GM19351 (cell line): ENCODE measurements at regions not wholly inside any gene's neighbourhood (a gene's known extent, or its start where the extent isn't known, plus 50 kb on each side); places are given as distances from the start of the nearest gene placed in this dataset.

ENCODE experiments used
- ATAC-seq: cut with Tn5 transposase; IDR thresholded peaks from one replicate; pipeline ENCODE4 v1.9.1; 2021; ENCODE audit warnings: mild to moderate bottlenecking, moderate library complexity; ENCODE audit not compliant: unreplicated experiment

DNA sequence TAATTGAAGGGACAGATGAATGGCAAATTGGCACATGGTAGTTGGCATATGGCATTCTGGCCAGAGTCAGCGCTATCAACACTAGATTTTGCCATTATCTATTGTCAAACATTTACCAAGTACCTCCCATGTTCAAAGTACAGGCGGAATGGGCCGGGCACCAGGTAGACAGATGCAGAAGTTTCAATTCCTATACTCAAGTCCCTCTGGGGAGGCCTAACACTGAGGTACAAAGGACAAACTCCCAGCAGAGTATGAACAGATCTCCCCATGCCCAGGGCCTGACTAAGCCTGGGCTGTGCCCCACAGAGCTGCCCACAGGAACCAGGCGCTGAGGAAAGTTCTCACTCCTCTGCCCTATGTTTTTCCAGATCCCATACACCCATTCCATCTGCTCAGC, 257.5 kb upstream of the KLHL29 start:
- no peak for ATAC-seq

DNA sequence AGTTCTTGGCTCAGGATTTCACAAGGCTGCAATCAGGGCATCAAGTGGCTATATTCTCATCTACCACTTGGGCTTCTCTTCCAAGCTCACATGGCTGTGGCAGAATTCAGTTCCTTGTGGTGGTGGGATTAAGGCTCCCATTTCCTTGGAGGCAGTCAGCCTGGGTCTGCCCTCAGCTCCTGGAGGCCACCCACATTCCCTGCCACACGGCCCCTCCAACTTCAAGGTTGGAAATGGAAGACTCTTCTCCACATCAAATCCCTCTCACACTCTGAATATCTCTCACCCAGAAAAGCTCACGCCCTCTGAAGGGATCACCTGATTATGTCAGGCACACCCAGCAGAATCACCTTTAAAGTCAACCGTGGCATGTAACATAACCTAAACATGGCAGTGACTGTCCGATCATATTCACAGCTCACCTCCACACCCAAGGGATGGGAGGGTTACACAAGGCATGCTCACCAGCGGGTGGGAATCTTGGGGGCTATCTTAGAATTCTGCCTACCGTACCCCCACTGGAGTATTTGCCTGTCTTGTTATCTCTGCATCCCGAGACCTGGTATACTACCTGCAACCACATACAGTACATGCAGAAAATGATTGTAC, 256.2 kb upstream of the KLHL29 start:
- no peak for ATAC-seq

DNA sequence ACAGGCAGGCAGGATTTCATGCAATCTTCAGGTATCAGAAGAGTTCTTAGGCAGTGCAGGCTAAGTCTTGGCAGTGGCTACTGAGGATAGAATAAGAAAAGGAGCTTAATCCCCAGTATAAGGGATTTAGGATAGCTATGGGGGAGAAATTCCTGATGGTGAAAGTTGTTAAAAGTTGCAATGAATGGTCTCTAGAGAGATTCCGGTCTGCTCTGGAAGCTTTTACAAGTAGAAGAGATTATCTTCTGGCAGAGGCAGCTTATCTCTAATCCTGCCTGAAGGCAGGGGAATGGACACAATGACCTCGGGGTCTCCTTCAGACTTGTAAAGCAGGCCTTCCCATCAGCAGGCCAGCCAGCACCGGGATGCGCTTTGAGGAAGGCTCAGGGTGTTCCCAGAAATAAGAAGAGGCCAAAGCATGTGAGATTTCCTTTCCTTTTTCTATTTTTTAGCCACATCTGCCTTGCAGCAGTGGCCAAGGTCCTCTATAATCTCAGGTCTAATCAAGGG, 253.9 kb upstream of the KLHL29 start:
- ATAC-seq = no peak

DNA sequence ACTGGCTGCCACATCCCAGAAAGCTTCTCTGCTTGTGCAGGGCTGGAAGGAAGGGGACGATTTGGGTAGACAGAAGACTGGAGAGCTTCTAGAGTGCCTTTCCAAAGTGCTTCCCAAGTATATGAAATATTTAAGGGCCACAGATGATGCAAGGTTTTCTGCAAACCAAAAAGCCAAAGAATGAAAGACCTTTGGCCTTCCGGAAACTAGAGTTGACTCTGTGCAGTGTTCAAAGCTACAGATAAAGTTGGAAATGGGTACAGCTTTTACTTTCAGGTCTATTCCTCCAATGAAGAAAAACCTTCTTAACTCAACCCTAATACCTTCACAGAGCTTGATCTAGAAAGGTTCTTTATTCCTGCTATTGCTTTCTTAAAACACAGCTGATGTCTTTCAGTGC, 253.0 kb upstream of the KLHL29 start:
- no peak for ATAC-seq

DNA sequence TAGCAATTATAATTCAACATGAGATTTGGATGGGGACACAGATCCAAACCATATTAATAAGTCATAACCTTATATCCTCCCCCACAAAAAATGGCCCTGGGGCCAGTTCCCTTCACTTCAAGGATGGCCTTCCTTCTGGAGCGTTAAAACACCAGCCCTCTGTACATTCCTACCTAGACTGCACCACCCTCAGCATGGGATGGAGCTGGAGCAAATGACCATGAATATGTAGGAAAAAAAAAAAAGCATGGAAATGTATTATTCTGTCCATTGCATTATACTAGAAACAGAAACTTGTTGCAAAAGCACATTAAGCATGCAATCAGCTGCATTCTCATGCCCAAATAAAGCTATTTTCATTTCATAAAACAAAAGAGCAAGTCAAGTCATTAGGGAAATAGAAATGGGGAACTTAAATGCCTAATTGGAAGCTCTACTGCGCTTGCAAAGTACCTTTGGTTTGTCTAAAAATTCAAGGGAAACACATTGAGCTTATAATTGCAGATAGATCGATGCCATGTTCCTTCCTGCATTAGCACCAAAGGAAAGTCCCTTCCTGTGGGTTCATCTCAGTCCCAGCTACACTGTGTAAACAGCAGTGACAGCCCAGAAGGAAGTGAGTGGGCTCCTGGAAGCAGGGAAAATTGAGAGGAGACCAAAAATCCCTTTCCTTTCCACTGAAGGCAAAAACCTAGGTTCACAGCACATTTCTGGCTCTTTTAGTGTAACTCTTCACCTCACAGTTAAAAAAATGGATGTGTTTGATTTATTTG, 252.0 kb upstream of the KLHL29 start:
- no peak for ATAC-seq

DNA sequence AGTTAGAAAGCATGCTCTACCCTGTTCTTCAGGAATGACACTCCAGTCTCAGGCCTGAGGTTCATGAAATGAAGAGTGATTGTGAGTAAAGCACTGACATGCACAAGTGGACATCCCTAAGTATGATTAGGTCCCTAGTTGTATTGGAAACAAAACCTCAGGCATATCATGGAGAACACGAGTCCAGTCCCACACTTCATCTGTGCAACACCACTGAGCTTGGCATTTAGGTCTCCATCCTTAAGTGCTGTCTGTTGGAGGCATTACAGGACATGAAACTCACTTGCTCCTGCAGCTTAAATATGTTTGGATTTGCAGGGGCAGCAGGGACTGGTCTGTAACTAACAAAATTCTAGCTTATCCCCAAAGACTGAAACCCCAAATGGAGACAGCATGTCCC, 250.3 kb upstream of the KLHL29 start:
- ATAC-seq = no peak

DNA sequence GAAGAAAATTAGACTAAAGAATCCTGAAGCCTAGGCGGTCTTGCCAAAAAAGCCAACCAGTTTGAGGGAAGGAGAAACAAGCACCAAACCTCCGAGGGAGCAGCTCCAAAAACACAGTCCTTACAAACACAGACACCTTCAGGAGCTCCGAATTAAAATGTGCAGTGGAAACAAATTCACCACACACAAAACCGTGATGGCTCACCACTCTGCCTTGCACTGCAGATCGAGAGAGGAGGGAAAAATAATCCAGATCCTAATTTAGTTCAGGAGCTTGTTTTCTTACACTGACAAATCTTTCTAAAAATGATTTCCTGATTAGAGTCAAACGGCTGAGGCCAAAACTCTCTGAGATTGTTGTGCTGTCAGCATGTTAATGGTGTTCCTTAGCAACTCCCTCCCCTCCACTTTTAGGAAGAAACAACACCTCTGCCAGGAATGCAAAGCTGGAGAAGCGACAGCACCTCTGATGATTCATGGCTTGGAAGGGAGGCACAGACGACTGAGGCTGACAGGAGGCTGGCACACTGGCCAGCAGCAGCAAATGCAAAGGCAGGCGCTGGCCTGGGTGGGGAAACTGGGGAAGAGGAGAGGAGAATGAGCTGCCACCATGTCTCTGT, 249.4 kb upstream of the KLHL29 start:
- ATAC-seq = no peak

DNA sequence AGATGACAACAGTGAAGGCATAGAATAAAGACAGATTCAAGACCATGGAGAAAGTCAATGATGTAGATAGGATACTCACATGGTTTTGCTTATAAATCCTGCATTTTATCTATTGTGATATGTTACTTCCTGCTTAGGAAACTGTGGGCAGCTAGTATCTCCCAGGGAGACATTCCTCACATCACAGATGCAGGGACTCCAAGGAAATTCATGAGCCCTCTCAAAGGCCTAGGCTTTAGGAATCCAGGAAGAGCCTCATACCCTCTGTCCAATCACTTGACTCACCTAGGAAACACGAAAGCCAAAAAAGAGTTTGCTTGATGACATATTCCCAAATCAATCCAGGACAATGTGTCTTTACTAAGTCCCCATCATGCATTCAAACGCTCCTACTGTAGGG, 247.8 kb upstream of the KLHL29 start:
- no peak for ATAC-seq

DNA sequence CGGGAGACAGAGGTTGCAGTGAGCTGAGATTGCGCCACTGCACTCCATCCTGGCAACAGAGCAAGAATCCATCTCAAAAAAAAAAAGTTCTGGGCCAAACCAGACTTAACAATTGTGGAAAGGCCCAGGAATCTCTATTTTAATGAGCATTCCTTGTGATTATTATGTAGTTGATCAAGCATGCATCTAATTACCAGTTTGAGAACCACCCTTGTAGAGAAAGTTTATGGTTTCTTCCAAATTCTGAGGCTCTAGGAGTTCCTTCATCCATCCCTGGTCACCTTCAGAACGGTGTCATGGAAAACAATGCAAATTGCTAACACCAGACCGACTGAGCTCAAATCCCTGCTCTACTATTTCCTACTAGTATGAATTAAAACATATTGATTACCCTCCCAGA, 246.3 kb upstream of the KLHL29 start:
- ATAC-seq = no peak

DNA sequence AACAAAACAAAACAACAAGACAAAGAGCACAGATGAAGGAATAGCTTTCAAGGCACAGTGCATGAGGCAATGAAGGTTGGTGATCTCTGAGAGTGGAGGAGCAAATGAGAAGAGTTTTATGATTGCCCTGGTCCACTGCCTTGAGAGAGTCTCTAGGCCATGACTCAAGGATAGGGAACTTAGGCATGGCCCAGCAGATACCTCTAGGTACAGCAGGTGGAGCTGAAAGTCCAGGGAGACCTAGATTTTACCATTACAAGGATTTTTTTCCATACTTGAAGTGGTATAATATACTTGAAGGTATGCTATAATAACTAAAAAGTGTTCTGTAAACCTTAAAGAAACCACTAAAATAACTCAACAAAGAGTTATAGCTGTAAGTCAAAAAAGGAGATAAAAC, 239.5 kb upstream of the KLHL29 start:
- ATAC-seq = no peak

DNA sequence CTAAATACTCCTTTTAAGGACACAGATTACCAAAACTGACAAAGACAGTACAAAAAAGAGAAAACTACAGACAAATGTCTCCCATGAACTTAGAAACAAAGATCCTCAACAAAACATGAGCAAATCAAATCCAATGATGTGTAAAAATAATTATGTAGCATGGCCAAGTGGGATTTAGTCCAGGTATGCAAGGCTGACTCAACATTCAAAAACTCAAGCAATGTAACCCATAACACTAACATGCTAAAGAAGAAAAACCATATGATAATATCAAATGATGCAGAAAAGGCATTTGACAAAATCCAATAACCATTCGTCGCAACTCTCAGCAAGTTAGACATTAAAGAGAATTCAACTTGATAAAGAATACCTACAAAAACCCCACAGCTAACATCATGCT, 239.0 kb upstream of the KLHL29 start:
- ATAC-seq = no peak

DNA sequence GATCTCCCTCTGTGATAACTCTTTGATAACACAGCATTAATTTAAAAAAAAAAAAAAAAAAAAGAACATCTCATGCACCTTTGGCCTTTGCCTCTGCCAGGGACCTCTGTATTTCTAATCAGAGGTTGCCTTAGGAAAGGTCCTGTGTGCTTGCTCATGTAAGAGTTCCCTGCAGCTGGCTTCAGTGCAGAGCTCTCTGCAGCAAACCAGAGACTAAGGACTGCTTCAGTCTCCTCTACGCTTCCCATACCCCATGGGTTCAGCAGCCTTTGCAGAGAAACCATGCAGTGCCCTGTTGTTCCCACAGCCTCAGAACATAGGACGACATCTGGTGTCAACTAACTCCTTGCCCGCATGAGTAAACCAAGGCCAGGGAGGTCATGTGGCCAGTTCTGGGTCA, 236.6 kb upstream of the KLHL29 start:
- no peak for ATAC-seq

DNA sequence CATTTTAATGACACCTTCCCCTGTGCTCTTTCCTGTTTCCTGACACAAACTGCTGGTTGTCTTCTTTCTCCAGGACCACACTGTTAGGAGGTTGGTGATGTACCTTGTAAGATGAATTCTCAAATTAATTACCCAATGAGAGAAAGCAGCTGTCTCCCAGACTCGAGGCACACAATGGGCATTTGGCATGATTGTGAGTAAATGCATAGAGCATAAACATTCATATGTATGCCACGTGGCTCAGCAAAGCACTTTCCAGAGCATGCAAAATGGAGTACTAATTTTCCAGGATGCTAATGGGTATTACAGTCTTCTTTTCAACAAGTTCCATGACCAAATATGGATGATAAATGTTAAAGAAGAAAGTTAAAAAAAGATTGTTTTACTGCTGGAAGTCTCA, 235.2 kb upstream of the KLHL29 start:
- no peak for ATAC-seq

DNA sequence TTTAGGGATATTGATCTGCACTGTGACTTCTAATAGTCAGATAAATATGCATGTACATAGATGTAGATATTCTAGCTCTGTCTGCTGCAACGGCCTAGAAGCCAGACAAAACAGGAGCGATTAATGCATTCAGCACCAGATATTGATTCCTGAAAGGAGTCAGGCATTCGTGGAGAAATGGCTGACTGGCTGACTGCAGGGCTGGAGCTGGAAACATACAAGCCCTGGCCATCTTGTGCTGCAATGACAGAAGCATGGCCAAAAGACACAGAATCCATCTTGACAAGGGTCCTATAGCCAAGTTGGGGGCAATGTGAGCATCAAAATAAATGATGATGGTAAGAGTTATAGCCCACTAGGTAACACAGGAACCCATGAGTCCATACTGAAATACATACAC, 231.5 kb upstream of the KLHL29 start:
- no peak for ATAC-seq

DNA sequence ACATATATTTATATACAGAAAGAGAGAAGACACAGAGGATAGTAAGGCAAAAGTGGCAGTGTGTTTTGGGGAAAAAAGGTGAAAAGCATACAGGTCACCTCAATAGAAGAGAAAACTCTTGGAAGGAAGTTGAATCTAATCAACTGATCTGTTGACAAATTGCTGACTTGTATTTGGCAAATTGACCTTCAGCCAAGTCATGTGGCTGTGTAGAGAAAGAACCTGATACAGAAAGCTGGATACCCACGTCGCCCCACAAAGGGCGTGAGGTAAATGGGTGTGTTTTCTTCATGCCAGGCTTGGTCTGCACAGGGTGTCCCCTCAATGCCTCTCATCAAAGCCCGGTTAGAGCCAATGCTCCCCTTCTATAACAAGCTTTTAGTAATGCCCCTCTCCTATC, 230.0 kb upstream of the KLHL29 start:
- no peak for ATAC-seq

DNA sequence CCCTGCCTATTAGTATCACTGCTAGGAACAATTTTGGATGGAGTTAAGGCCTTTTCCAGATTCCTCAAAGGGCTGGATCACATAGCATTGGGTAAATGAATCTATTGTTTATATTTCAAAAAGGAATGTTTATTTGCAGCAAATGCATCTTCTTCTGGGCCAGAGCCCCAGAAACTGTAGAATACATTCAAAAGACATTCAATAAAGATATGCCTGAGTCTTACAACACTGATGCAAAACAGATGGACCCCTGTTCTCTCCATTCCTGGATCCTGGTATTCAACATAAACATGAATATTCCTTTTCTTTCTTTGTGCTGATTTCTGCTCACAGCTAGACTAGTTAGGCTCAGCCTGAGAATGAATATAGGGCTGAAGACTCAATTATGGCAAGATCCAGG, 227.2 kb upstream of the KLHL29 start:
- no peak for ATAC-seq

DNA sequence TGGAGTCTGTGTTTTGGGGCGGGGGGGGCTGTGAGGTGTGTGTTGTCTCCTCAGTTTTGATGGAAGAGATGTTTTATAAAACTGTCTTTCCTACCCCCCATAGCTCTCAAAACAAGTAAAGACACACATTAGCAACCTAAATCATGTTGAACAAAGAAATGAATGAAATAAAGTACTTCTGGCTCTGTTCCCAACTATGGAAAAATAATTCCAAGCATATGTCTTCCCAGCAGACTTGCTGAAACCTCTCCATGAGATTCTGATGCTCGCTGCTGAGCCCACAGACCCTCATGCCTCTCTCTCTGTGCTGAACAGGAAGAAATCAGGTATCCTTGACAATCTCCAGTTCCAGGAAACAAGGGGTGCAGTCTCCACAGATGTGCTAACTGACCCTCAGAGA, 226.7 kb upstream of the KLHL29 start:
- ATAC-seq = no peak

DNA sequence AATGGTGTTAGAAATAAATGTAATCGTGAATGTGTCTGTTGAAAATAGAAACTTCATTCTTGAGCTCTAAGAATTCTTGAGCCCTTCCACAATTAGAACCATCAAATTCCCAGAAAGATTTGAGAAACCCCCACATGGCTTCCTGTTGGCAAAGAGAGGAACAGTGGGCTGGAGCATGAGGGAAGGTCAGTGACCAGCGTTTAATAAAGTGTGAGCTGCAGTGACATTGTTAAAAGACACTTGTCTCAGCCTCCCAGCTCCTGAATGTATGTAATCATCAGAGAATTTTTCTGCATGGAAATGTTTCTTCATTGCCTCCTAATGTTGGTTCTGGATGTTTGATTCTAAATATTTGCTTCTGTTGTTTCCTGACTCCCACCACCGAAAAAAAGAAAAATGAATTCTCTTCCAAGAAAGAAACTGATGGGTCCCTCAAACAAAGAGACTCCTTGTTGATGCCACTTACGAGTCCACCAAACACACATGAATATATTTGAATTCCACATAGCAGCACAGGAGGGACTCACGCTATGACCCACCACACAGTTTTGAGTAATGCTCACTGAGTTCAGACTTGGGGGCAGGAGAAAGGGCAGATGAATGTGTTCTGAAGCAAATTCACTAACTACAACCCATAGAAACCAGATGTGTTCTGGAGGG, 225.1 kb upstream of the KLHL29 start:
- ATAC-seq = no peak

DNA sequence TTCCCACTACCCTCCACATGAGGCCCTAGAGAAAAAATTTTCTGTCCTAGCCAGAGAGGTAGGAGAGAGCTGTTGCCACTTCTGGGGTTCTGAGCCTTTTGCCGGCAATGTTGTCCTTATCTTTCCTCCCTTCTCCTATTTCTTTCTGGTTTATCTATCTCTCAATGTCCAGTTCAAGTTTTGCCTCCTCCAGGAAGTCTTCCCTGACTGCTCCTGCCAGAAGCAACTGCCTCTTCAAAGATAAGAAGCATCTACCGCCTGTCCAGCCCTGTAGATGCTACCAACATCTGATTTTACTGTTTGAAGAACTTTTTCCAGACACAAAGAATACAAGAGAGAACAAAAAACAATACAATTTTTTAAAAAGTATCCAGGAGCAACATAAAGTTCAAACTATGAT, 220.8 kb upstream of the KLHL29 start:
- no peak for ATAC-seq

DNA sequence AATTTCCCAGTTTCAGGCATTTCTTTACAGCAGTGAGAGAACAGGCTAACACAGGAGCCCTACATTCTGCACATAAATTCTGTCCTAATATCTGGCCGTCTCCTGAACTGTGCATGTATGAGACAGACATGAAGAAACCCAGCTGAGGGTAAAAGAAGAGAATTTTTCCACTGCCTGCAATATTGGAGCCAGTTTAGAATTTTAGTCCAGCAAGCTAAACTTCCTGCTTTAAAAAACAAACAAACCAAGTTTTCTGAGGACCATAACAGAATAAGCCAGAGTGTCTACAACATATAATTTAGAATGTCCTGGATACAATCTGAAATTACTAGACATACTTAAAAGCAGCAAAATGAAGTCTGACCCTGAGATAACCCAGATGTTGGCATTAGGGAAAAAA, 215.1 kb upstream of the KLHL29 start:
- no peak for ATAC-seq

DNA sequence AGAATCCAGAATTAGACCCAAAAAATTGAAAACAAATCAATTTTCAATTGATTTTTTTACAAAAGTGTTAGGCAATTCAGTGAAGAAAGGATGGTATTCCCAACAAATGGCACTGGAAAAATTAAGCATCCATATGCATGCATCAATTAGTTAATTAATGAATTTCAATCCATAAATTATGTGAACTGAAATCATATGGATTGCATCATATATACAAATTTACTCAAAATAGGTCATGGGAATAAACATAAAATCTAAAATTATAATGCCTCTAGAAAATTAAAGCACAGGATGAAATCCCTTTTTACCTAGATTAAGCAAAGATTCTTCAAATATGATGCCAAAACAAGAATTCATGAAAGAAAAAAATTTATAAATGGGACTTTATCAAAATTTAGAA, 213.9 kb upstream of the KLHL29 start:
- no peak for ATAC-seq

DNA sequence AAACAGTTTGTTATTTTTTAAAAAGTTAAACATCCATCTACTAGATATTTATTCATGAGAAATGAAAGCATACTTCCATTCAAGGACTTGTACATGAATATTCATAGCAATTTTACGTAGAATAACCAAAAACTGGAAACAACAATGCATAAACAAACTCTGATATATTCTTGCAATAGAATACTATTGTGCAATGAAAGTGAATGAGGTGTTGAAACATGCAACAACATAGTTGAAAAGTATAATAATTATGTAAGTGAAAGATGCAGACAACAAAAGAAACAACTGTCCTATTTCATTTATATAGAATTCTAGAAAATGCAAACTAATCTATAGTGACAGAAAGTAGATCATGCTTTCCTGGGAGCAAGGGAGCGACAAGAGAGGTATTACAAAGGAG, 206.6 kb upstream of the KLHL29 start:
- no peak for ATAC-seq
